GM19463 (cell line): ENCODE measurements at regions not wholly inside any gene's neighbourhood (a gene's known extent, or its start where the extent isn't known, plus 50 kb on each side); places are given as distances from the start of the nearest gene placed in this dataset.
"Not testable (repeated sequence)": the region's sequence is repeated elsewhere in the genome, so short reads cannot be mapped to it uniquely, and the experiment has no call there.

Experiments used
- ATAC-seq: cut with Tn5 transposase; IDR thresholded peaks from one replicate; pipeline ENCODE4 v1.9.1; 2021; ENCODE audit warnings: mild to moderate bottlenecking, moderate library complexity; ENCODE audit not compliant: unreplicated experiment

DNA sequence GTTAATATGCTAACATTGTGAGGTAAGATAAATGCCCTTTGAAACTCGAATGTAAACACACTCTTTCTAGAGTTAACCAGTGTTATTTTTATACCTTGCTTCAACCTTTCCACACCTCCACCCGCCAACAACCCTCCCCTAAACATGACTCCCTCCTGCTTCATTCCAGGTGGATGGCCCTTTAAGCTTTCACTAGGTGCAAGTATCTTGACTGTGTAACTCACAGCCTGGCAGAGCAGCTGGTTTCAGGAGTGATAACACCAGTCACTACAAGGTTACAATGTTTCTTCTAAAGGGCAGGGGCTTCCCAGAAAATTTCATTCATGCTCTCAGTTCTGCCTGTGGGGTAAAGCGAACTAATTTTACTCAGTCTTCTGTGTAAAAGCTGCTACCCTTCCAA is 318.1 kb upstream of the FRG1 start:
- peak; percentile 75 for ATAC-seq

DNA sequence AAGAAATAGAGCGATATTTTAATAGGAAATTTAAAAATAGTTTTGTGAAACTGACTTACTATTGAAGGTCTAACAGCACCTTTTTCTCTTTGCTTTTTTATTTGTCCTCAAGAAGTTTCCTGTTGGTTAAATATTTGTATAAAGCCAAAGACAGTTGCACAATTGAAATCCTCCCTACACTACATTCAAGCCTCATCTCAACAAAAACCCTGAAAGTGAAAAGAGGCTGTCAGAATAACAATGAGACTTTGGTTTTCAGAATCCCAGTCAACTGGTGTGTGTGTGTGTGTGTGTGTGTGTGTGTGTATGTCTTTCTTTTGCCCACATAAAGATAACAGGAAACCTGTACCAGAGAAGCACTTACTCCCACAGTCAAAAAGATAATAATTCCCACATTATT is 313.6 kb upstream of the FRG1 start:
- ATAC-seq, result not testable (repeated sequence)

DNA sequence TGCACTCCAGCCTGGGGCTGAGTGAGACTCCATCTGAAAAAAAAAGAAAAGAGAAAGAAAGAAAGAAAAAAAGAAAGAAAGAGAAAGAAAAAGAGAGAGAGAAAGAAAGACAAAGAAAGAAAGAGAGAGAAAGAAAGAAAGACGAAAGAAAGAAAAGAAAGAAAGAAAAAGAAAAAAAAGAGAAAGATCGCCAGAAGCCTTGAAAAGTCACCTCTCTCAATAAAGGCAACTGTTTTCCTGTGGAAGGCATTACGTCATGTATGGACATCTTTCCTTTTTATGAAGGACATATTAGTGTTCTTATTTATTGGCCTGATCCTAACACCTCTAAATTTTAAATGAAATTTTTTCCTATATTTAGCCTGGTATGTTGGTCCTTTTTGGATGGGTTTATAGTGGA is 310.9 kb upstream of the FRG1 start:
- ATAC-seq, result not testable (repeated sequence)

- ATAC-seq, result peak; percentile 97
Observed at GRCh38 chr4:189630913-189631567, 309.6 kb upstream of the FRG1 start.

- not testable (repeated sequence) for ATAC-seq
Observed at GRCh38 chr4:189631568-189631916, 309.1 kb upstream of the FRG1 start.

DNA sequence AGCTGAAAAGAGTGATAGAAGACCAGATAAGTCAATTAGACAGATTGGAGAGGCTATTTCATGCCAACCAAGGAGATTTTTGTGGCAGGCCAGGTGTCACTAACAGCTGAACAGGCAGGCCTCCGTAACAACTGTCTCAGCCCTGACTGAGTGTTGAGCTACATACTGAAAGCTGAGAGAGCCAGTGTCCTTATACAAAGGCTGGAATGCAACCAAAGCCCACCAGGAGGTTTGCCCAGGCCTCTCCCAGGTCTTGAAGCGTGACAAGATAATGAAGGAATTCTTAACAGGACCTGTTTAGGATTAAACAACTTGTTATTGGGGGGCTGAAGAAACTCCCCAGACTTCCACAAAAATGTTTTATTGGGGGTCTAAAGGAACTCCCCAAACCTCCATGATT is 290.2 kb upstream of the FRG1 start:
- ATAC-seq, result not testable (repeated sequence)

DNA sequence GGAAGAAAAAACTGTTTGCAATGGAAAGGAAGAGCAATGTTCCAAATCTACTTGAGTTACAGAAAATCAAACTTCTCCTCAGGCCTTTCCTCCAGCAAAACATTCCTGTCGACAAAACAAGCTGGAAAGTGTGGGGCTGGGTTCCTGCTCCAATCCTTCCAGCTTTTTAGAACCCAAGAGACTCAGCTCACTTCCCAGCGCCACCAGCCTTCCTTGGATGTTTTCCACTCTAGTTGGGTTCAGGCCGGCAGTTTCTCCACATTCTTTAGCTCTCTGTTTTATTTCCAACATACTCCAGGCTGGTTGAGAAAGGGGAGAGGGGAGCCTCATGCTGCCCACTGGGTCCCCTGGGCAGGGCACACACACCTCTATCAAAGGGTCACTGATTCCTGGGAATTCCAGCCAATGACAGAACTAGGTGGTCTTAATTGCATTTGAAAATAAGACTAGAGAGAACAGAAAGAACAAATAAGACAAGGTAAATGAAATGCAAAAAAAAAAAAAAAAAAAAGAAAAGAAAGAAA is 287.5 kb upstream of the FRG1 start:
- not testable (repeated sequence) for ATAC-seq

DNA sequence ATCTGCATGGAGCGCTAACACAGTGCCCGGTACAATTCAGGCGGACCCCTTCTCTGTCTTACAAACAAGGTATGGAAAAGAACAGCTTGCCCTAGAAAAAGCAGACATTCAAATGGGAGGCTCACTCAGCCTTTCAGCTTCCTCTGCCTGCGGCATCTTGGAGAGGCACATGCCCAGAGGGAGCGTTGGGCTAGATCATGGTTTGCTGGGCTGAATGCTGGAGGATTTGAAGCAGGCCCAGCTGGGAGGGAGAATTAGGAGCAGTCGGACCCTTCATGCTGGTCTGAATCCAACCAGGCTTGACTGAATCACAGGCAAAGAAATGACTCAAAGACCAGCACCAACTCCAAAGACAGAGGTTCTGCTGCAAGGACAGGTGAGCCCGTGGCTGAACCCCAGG is 286.7 kb upstream of the FRG1 start:
- not testable (repeated sequence) for ATAC-seq

GRCh38 chr4:189654396-189654795 is 286.3 kb upstream of the FRG1 start:
- not testable (repeated sequence) for ATAC-seq

GRCh38 chr4:189655817-189656216 is 284.9 kb upstream of the FRG1 start:
- not testable (repeated sequence) for ATAC-seq

GRCh38 chr4:189656641-189657040 is 284.0 kb upstream of the FRG1 start:
- ATAC-seq, result no peak

DNA sequence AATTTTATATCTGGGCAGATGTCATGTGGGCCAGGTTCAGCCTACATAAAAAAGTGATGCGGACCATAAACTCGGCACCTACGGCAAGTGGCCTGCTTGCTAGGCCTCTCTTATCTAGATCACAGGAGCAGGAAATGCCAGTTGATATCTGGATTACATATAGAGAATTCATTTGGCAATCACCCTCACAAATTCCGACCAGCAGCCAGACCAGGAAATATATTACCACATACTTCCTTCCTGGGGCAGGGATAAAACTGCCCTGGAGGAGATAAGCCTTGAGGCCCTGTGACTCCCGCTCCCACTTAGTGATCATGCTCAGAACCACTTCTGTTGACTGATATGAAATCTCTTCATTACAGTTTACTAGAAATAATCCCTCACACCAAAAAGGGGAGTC is 282.4 kb upstream of the FRG1 start:
- not testable (repeated sequence) for ATAC-seq

GRCh38 chr4:189658831-189659230 is 281.8 kb upstream of the FRG1 start:
- ATAC-seq, result not testable (repeated sequence)

- no peak for ATAC-seq
Observed at GRCh38 chr4:189659287-189659686, 281.4 kb upstream of the FRG1 start.

- no peak for ATAC-seq
Observed at GRCh38 chr4:189660722-189661360, 279.8 kb upstream of the FRG1 start.

- no peak for ATAC-seq
Observed at GRCh38 chr4:189664693-189665250, 275.9 kb upstream of the FRG1 start.

DNA sequence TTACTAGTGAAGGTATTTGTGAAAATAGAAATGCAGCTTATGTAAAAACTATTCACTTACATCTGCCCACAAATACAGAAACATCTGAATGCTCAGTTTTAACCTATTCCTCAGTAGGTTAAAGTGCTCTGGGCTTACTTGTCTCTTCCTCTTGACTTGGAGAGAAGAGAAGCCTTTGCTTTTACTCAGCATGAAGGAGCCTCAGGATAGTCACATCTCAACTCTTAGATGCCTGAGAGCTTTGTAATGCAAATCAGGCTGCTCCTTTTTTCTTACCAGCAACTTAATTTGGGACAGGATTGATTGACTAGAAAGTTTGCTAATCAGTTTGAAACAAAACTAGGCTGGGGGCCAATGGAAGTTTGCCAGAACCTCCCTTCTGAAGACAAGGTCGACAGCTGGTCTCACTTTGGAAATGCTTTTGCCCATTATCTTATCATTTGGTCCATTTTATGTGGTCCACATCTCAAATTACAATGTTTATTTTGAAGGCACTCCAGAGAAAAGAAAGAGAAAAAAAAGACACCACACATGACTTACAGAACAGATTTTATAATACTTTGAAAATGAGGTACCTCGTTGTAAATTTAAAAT is 274.9 kb upstream of the FRG1 start:
- ATAC-seq, result not testable (repeated sequence)

DNA sequence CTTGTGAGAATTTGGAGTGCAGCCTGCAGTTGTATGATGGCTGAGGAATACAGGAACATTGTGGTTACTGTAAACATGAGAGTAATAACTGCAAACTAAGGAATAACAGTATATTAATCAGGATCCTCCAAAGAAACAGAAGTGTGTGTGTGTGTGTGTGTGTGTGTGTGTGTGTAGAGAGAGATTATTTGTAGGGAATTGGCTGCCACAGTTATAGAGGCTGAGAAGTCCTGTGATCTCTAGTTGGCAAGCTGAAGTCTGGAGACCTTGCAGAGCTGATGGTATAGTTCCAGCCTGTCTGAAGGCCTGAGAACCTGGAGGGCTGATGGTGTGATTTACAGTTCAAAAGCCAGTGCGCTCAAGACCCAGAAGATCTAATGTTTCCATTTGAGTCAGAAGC is 273.3 kb upstream of the FRG1 start:
- ATAC-seq, result not testable (repeated sequence)

DNA sequence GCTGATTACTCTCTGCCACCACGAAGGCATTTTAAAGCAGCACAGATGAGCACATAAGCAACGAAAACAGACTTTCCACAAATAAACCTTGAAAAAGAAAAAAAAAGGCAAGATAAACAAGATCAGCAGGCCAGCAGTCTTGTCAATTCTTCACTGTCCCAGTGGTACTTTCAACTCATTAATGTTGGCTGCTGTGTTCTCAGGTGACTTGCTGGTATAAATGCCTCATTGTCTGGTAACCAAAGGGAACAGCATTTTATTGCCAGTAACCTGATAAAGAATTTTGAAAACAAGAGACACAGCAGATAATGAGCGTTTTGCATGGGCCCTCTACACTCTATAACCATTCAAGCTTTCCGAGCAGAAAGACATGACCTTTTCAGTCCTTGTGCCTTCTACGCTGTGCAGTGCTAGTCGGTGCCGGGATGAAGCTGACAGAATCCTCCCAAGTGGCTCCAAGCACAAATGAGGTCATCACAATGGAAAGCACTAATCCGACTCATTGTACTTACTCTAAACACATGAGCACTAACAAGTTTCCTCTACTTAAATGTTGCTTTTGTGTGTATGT is 242.9 kb upstream of the FRG1 start:
- ATAC-seq, result not testable (repeated sequence)

- not testable (repeated sequence) for ATAC-seq
Observed at GRCh38 chr4:189703000-189703399, 237.7 kb upstream of the FRG1 start.

- not testable (repeated sequence) for ATAC-seq
Observed at GRCh38 chr4:189706821-189707220, 233.9 kb upstream of the FRG1 start.
